ENCODE measurements at regions not wholly inside any gene's neighbourhood (a gene's known extent, or its start where the extent isn't known, plus 50 kb on each side); places are given as distances from the start of the nearest gene placed in this dataset.

DNA sequence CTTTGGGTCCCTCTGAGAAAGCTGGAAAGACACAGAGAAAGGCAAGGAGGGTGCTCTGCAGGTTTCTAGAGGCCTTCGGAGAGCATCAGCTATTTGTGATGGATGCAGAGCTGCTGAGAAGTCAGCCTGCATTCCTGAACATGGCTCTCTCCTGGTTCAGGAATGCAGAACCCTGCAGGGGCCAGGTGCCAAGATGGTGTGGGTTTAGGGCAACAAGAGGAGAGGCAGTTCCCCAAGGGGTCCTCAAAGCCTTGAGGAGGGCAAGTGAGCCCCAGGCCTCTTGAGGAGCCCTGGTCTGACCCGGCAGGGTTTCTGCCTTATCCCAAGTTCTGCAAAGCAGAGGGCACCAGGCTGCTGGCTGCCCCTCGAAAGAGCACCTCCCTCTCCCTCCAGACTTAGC is 93.3 kb downstream of the HS1BP3 start:
- Mint-ChIP-seq H3K4me3 (no peak overlapping the region), H3K4me1 (peaks cover 0 to 4% (median 0%) of the 10 kb centered on the region in 3 donors), H3K27me3 (peaks cover 2% of the 10 kb centered on the region), H3K27ac (no peak overlapping the region), H3K36me3 (no peaks in the 10 kb centered on the region), H3K9me3 (peaks cover 0 to 2% (median 0%) of the 10 kb centered on the region in 3 donors)

DNA sequence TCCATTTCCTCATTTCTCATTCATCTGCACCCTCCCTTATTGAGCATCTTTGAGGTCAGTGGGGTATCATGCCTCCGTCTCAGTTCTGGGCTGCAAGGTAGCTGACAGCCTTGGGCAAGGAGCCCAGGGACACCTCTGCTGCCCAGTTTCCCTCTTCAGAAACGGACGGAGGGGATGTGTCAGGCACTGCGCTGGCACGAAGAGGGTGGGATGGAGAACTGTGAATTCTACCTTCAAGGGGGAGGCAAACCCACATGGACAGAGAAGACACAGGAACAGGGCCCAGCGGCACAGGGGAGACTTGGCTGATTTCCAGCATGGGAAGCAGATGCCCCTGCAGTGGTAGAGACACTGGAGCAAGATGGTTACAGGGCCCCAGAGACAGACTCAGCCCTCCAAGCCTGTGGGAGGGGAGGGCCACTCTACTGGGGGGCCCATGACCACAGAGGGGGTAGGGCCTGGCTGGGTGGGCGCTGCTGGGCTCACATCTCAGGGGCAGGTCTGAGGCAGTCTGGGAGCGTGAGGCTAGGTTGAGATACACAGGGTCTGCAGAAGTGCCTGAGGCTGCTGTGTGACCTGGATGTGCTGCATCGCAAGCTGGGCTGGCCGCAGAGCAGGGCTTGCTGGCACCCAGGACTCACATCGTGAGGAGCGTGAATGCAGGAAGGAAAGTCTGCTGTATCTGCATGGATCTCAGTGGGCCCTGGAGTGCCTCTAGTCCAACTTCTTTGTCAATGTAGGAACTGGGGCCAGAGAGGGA is 92.3 kb downstream of the HS1BP3 start:
- Mint-ChIP-seq H3K9me3 (peaks cover 0 to 2% (median 0%) of the 10 kb centered on the region in 3 donors), H3K4me3 (peak overlapping the region in 1 of 4 donors; percentile 56), H3K27me3 (peaks cover 2% of the 10 kb centered on the region), H3K27ac (no peak overlapping the region), H3K4me1 (peaks cover 0 to 4% (median 0%) of the 10 kb centered on the region in 3 donors), H3K36me3 (no peaks in the 10 kb centered on the region)

DNA sequence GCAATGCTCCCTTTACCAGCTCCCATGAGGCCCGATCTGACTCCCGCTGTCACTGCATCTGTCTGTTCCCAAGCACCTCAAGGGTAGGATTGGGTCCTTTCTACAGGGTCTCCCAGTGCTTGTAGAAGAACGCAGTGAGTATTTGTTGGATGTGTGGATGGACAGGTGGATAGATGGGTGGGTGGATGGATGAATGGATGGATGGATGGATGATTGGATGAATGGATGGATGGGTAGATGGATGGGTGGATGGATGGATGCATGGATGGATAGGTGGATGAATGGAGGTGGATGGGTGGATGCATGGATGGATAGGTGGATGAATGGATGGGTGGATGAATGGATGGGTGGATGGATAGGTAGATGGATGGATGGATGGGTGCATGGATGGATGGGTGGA is 91.6 kb downstream of the HS1BP3 start:
- Mint-ChIP-seq H3K27me3 (peaks cover 6% of the 10 kb centered on the region), H3K4me3 (no peak overlapping the region), H3K4me1 (peaks cover 0 to 4% (median 0%) of the 10 kb centered on the region in 3 donors), H3K9me3 (peaks cover 0 to 2% (median 0%) of the 10 kb centered on the region in 3 donors), H3K36me3 (no peaks in the 10 kb centered on the region), H3K27ac (no peak overlapping the region)

DNA sequence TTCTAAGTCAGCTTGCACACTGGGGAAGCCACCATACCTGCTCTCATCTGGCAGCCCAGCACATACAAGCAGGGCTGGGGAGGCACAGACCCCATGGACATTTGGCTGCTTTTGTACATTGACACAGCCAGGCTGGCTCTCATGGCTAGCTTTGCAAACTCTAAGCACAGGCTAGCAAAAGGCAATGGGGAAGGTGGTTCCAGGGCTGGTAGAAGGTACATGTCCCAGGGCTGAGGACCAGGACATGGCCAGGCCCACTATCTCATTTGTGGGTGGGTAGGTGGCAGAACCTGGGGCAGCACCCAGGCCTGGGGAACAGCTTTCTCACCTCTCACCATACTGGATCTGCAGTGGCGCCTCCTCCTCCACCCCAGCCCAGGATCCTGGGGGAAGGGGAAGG is 90.9 kb downstream of the HS1BP3 start:
- Mint-ChIP-seq H3K4me3 (no peak overlapping the region), H3K4me1 (peaks cover 0 to 4% (median 0%) of the 10 kb centered on the region in 3 donors), H3K27me3 (peaks cover 7% of the 10 kb centered on the region), H3K9me3 (peaks cover 0 to 2% (median 0%) of the 10 kb centered on the region in 3 donors), H3K36me3 (no peaks in the 10 kb centered on the region), H3K27ac (no peak overlapping the region)

DNA sequence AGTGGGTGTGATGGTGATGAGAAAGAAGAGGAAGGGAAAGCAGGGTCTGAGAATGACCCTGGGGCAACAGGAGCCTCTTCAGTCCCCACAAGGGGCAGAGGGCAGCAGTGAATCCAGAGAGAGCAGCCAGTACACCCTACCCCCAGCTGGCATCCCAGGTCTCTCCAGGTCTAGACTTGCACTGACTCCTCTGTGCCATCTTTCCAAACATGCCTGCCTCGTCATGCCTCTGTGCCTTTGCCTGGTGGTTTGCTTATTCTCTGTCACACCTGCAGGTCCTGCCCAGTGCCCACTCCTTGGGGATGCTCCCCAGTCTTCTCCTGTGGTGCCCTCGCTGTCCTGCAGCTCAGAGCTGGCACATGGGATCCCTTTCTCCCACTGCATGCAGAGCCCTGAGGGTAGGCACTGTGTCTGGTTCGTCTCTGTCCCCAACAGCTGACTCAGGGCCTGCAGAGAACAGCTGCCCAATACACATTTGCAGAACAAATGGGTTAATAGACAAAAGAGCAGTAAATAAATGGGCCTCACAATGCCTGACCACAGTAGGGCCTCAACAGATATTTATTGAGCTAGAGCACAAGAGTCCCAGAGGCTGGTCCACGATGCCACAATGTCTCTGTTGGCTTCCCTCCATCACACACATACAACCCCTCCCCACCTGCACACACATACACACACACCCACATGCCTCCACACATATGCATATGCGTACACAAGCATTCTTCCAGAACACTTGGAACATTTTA is 89.8 kb downstream of the HS1BP3 start:
- Mint-ChIP-seq H3K27ac (no peak overlapping the region), H3K36me3 (no peaks in the 10 kb centered on the region), H3K9me3 (peaks cover 0 to 2% (median 0%) of the 10 kb centered on the region in 3 donors), H3K4me3 (no peak overlapping the region), H3K4me1 (no peaks in the 10 kb centered on the region), H3K27me3 (peaks cover 13% of the 10 kb centered on the region)

DNA sequence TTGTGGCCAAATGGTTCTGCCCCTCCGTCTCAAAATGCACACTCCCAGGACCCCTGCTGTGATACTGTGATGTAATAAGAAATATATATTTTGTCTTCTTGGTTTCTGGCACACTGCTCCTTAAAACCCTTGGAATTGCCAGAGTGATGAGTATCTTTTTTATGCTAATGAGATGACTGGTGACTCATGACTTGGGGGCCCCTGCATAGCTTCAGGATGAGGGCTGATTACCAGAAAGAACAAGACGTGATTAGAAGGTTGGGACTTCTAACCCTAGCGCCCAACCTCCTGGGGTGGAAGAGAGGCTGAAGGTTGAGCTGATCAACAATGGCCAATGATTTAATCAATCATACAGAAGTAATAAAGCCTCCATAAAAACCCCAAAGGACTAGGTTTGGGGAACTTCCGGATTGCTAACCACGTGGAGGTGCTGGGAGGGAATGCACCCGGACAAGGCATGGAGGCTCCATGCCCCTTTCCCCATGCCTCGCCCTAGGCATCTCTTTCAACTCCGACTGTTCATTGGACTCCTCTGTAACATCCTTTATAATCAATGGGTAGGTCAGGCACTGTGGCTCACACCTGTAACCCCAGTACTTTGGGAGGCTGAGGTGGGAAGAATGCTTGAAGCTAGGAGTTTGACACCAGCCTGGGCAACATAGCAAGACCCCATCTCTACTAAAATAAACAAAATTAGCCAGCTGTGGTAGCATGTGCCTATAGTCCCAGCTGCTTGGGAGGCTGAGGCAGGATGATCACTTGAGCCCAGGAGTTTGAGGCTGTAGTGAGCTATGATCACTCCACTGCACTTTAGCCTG is 89.1 kb downstream of the HS1BP3 start:
- peaks cover 11% of the 10 kb centered on the region for H3K27me3 Mint-ChIP-seq
- no peaks in the 10 kb centered on the region for H3K36me3 Mint-ChIP-seq
- no peak overlapping the region for H3K4me3 Mint-ChIP-seq
- no peak overlapping the region for H3K27ac Mint-ChIP-seq
- no peaks in the 10 kb centered on the region for H3K4me1 Mint-ChIP-seq
- peaks cover 0 to 2% (median 0%) of the 10 kb centered on the region in 3 donors for H3K9me3 Mint-ChIP-seq

DNA sequence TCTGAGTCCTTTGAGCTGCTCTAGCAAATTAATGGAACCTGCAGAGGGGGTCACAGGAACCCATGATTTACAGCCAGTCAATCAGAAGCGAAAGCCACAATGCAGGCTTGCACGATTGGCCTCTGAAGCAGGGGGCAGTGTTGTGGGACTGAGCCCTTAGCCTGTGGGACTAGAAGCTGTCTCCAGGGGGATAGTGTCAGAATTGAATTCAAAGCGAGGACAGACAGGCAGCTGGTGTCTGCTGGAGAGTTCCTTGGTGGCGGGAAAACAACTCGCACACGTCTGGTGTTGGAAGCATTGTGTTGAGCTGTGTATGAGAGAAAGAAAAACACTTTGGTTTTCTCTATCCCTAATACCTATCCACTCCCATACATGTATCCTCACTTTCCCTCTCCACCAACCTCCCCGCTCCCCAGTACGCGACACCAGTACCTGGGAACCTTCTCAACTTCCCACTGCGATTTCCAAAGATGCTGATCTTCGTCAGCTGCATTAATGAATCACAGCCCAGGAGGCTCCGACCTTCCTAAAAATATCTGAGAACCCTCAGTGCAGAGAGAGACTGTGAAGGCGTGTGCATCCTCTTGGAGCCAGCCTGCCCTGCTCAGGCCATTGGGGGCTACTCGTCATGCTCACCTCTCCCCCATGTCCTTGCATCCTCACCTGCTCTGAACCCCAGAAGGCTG is 88.2 kb downstream of the HS1BP3 start:
- Mint-ChIP-seq H3K27me3 (peaks cover 11% of the 10 kb centered on the region), H3K9me3 (peaks cover 0 to 2% (median 0%) of the 10 kb centered on the region in 3 donors), H3K27ac (no peak overlapping the region), H3K36me3 (no peaks in the 10 kb centered on the region), H3K4me3 (no peak overlapping the region), H3K4me1 (no peaks in the 10 kb centered on the region)

DNA sequence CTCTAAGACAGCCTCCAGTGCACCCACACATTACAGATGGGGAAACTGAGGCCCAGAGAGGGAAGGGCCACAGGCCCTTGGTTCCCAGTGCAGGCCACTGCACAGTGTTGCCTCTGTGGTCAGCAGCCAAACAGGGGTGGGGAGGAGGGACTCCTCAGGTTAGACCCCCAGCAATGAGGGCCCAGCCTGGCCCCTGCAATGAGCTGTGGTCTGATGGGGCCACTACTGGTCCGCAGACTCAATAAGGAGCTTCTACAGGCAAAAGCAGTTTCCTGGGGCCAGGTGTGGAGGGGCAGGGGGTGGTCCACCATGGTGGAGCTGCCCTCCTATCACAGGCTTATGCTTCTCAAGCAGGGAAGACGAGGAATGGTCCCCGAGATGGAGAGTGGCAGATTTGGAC is 87.6 kb downstream of the HS1BP3 start:
- Mint-ChIP-seq H3K4me1 (no peaks in the 10 kb centered on the region), H3K27me3 (peaks cover 11% of the 10 kb centered on the region), H3K36me3 (peaks cover 2% of the 10 kb centered on the region), H3K4me3 (no peak overlapping the region), H3K9me3 (peaks cover 0 to 2% (median 0%) of the 10 kb centered on the region in 3 donors), H3K27ac (no peak overlapping the region)

DNA sequence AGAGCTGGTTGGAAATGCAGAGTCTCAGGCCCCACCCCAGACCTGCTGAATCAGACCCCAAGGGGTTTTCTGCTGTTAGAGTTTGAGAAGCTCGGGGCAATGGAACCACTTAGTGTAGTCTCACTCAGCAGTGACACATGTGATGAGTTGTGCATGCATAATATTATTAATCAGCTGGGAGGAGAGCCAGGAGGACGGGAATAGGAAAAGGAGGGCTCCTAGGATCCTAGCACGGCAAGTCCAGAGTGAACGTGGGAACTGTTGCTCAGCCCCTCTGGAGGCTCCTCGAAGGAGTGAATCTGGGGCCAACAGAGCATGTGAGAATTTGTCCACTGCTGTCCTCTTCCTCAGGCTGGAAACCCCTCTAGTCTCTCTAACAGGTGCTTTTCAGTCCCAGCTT is 87.1 kb downstream of the HS1BP3 start:
- Mint-ChIP-seq H3K4me1 (no peaks in the 10 kb centered on the region), H3K36me3 (peaks cover 2% of the 10 kb centered on the region), H3K9me3 (peaks cover 0 to 2% (median 0%) of the 10 kb centered on the region in 3 donors), H3K27me3 (peaks cover 11% of the 10 kb centered on the region), H3K27ac (no peak overlapping the region), H3K4me3 (no peak overlapping the region)

DNA sequence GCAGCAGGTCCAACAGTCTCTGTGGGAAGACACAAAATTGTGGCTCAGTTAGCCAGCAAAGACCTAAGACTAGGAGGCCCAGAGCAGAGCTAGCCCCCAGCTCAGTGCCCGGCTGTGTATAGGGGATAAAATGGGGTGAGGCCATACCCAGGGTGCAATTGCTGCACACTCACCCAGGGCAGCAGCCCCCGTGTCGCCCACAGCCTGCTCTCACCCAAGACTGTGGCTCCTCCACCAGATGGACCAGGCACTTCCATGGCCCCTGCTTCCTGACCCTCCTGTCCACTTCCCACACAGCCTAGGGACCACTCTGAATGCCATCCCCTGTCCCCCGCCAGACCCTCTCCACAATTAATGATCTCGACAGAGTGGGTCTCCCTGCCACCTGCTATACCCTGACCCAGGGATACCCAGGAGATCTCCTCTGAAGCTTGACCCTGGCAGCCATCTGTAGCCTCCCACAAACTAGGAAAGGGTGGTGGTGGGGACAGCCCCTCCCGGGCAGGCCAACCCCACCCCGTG is 85.7 kb downstream of the HS1BP3 start:
- Mint-ChIP-seq H3K27ac (no peak overlapping the region), H3K36me3 (peaks cover 2% of the 10 kb centered on the region), H3K4me3 (no peak overlapping the region), H3K9me3 (no peaks in the 10 kb centered on the region), H3K4me1 (no peaks in the 10 kb centered on the region), H3K27me3 (peaks cover 11% of the 10 kb centered on the region)

DNA sequence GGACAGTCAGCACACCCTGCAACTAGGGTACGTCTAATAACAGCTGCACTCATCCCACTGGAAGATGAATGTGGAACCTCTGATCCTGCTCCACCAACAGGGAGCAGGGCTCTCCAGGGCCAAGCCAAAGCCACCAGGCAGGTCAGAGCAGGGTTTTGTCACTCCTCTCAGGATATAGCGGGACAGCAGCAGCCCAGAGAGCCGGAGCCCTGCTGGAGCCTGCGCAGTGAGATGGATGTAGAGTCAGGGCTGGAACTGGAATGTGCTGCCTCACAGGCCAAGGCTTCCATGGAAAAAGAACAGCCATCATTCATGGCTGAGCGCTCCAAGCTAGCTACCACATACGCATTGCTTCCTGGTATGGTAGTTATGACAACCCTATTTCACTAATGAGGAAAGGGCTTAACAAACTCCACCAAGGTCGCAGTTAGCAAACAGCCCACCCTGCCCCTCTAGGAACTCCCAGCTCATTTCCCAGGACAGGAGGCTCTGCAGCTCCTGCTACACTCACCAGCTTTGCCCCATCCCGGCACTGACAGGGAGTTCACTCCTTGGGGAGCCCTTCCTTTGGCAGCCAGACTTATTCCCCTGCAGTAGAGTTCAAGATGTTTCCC is 85.2 kb downstream of the HS1BP3 start:
- no peaks in the 10 kb centered on the region for H3K9me3 Mint-ChIP-seq
- H3K4me1 Mint-ChIP-seq = no peaks in the 10 kb centered on the region
- H3K36me3 Mint-ChIP-seq = peaks cover 2% of the 10 kb centered on the region
- peaks cover 13% of the 10 kb centered on the region for H3K27me3 Mint-ChIP-seq
- H3K4me3 Mint-ChIP-seq = no peak overlapping the region
- H3K27ac Mint-ChIP-seq = no peak overlapping the region

DNA sequence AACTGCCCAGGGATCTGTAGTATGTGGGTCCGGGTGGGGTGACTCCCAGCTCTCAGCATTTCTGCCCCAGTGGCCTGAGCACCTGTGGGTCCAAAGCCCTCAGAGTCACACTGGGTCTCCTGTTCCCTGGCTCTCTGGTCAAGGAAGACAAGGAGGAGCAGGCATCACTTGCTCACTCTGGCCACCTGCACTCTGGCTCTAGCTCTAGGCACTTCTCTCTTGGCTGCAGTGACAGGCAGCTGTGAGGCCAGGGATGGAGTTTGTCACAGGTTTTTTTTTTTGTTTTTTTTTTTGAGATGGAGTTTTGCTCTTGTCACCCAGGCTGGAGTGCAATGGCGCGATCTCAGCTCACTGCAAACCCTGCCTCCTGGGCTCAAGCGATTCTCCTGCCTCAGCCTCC is 84.6 kb downstream of the HS1BP3 start:
- H3K36me3 Mint-ChIP-seq = peaks cover 2% of the 10 kb centered on the region
- peaks cover 13% of the 10 kb centered on the region for H3K27me3 Mint-ChIP-seq
- no peak overlapping the region for H3K27ac Mint-ChIP-seq
- no peaks in the 10 kb centered on the region for H3K4me1 Mint-ChIP-seq
- H3K4me3 Mint-ChIP-seq = no peak overlapping the region
- H3K9me3 Mint-ChIP-seq = no peaks in the 10 kb centered on the region

DNA sequence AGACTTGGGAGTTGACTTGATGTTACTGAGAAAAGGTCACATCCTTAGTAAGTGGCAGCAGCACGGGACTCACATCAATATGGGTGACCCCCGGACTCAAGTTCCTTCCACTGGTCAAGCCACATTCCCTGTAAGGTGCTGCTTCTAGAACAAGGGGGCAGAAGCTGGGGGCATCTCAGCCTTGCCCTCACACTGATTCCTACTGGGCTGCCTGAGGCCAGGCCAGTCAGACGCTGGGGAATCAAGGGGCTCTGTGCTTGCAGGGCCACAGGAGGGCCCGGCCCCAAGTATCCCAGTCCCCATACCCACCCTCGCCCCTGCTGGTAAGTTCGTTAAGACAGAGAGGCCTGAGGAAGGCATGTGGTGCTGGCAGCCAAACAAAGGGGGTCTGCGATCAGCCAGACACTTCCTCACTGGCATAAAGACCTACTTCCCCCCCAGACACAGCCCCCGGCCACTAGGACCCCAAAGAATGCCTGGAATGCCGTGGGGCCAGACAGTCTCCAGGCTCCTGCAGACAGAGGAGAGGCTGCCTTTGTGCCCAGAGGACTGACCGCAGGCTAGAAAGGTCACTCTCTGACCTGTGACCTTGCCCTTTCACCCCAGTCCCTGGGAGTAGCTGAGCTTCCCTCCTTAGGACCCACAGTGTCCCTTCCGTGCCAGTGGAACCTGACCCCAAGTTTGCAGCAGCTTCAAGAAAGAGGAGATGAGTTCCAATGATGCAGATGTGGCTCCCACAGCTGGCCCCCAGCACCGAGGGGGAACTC is 83.6 kb downstream of the HS1BP3 start:
- Mint-ChIP-seq H3K9me3 (no peaks in the 10 kb centered on the region), H3K36me3 (peaks cover 2% of the 10 kb centered on the region)

More for the DNA sequence above, 83.6 kb downstream of the HS1BP3 start:
- H3K27ac Mint-ChIP-seq = no peak overlapping the region
- no peaks in the 10 kb centered on the region for H3K4me1 Mint-ChIP-seq
- no peak overlapping the region for H3K4me3 Mint-ChIP-seq
- peaks cover 13% of the 10 kb centered on the region for H3K27me3 Mint-ChIP-seq
